ENCODE measurements at regions not wholly inside any gene's neighbourhood (a gene's known extent, or its start where the extent isn't known, plus 50 kb on each side); places are given as distances from the start of the nearest gene placed in this dataset.

DNA sequence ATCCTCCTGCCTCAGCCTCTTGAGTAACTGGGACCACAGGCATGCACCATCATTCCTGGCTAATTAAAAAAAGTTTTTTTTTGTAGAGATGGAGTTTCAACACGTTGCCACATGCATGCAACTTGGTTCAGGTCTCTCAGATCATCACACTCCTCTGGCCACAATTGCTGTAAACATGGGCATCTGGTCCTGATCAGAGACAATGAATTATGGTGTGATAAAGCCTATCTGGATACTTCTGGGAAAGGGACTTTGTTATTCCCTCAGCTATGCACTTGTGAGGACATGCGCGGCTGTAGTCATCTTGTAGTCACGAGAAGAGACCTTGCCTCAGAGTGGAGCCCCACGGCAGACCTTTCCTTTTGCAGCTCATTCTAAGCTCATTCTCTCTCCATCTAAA, 210.9 kb upstream of the ZFP64 start:
- intact Hi-C loops (cut with DNase I): no loop called here
- ATAC-seq: no peak

DNA sequence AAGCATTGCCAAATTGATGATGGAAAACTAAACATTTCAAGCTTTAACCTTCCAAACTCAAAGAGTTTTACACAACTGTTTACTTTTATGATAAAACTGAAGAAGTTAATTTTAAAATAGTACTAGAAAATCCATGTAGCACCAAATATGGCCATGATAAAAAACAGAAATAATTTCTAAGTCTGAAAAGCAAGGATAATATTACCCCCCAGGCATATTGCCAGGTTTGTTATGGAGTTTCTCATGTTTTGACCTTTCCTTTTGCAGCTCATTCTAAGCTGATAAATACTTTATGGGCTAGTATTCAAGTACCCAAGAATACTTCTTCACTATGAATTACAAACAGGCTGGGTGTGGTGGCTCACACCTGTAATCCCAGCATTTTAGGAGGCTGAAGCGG, 209.9 kb upstream of the ZFP64 start:
- ATAC-seq (no peak), DNase-seq (no peak)
- intact Hi-C loops (cut with DNase I): no loop called here

More for the DNA sequence above, 210.9 kb upstream of the ZFP64 start:
- DNase-seq: no peak

DNA sequence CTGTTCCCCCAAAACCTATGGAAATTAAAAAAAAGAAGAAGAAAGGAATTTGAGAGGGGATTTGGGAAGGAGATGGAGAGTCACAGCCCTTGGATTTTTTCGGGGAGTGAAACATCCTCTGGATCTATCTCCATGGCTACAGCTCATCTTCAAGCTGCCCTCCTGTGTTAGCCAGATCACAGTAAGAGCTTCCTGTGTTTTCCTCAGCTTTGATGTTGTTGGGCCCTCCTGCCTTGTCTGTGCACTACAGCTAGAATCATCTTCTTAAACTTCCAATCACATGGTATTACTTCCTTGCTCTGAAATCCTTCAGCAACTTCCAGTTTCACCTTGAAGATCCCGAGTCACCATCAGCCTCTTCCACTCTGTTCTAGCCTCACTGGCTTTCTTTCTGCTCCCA, 207.8 kb upstream of the ZFP64 start:
- intact Hi-C loops (cut with DNase I): no loop called here
- no peak for ATAC-seq
- no peak for DNase-seq

DNA sequence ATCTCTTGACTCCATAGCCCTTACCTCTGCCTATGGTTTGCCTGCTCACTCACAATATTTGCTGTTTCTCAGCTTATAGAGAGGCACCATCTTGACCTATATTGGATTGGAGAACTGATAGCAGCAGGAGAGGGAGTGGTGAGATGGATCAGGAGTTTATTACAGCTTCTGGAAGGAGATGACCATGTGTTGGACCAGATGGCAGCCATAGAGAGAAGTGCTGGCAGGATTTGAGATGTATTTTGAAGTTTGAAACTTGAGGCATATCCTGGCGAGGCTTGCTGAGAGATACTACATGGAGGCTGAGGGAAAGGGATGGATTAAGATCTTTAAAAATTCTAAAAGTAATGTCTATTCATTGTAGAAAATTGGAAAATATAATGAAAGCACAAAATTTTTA, 198.0 kb upstream of the ZFP64 start:
- intact Hi-C loops (cut with DNase I): no loop called here
- ATAC-seq: no peak
- no peak for DNase-seq

DNA sequence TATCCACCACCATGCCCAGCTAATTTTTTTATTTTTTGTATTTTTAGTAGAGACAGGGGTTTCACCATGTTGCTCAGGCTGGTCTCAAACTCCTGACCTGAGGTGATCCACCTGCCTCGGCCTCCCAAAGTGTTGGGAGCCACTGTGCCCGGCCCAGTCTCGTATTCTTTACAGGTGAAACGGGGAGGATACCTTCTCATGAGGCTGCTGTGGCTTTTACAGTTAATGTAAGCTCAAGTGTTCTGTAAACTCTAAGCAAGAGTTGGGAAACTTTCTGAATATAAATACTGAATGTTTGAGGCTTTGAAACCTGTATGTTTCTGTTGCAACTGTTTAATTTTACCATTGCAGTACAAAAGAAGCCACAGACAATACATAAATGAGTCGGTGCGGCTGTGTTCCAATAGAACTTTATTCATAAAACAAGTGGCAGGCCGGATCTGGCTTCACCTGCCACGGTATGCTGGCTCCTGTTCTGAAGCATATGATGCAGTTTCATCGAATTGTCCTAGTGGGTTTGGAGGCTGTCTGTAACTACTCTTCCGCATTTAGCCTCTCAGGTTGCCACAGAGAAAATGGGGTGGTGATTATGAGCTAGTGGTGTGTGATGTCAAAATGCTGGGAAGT, 192.5 kb upstream of the ZFP64 start:
- no peak for DNase-seq
- intact Hi-C loops (cut with DNase I): no loop called here
- no peak for ATAC-seq

DNA sequence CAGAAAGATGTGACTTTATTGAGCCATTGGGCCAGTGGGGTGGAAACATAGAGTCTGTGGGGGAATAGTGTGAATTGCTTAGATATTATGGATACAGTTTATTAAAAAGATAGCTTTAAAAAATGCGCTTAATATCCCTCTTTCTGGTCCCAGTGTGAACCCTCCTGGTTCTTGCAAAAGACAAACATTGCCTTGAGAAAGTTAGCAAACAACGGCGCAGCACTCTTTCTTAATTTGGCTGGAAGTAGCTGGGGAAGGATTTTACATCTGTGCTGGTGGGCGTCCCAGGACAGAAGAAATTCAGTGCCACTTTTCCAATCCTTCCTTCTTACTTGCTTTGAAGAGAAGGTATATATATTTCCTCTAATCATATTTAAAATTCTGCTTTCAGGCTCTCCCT, 191.4 kb upstream of the ZFP64 start:
- intact Hi-C loops (cut with DNase I): no loop called here
- DNase-seq: no peak
- ATAC-seq: no peak

DNA sequence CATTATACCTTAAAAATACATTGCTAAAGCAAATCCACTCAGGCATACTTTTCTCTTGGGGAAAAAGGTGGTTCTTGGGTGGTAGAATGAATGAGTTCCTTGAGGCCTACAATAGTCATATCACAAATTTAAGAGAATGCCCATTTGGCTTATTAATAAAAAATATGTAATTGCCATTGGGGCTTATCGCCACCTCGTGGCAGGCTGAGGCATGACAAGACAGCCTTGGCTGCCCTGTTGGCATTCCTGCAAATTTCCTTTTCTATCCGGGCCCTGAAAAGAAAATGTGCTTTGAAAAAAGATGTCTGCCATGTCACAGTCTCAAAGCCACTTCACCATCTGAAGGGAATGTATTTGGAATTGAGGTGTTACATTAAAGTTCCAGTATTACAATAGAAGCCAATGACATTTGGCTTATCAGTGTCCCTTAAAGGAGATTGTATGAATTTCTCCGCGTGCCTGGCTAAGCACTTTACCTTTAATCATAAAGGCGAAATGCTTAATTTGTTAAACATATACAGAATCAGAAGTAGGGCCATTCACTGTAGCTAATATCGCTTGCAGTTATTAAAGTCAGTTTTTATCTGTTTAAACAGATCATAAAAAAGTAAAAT, 188.3 kb upstream of the ZFP64 start:
- intact Hi-C loops (cut with DNase I): no loop called here
- ATAC-seq (no peak), DNase-seq (peak; percentile 34)

DNA sequence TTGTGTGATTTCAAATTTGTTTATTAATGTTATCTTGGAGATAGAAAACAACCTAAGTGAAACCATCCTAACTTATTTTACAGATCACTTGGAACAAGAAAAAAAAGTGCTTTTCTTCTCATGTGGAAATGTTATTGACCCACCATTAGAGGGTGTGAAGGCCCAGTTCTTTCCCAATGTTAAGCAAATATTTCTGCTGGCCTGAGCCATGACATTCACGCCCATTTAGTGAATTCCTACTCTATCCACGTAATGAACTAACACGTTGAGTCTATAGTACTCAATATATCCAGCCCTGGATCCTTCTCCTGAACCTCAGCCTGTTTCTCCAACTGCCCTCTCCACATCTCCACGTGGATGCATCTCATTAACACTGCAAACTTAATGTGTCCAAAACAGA, 180.6 kb upstream of the ZFP64 start:
- DNase-seq (no peak), ATAC-seq (no peak)
- intact Hi-C loops (cut with DNase I): no loop called here

DNA sequence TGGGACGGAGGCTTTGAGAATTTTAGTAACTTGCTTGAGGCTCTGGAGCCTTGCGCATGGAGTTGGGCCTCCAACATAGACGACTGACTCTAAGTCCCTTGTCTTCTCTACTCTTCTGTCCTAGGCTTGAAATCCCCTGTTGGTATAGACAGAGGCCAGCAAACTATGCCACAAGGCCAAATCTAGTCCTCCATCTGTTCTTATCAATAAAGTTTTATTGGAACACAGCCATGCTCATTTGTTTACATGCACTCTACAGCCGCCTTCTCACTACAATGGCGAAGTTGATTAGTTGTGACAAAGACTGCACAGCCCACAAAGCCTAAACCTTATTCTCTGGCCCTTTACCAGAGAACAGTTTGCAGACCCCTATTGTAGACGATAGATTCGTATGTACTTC, 174.1 kb upstream of the ZFP64 start:
- intact Hi-C loops (cut with DNase I): no loop called here
- ATAC-seq: no peak

DNA sequence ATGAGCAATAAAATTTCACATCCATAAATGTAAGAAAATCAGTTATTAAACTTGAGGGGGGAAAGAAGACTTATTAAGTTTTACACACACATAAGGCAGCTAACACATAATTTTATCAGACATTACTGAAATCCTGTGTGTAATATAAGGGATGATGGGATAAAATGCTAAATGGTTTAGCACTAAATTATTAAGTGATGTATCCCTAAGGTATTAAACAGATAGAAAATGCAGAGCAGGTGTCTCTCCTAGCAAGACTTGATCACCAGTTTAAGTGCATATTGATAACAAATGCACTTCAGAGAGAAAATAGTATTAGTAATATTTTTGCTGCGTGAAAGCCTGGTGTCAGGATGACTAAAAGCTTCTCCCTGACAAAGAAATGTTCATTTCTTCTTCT, 172.8 kb upstream of the ZFP64 start:
- intact Hi-C loops (cut with DNase I): no loop called here
- no peak for DNase-seq
- no peak for ATAC-seq

More for the DNA sequence above, 174.1 kb upstream of the ZFP64 start:
- DNase-seq: no peak

DNA sequence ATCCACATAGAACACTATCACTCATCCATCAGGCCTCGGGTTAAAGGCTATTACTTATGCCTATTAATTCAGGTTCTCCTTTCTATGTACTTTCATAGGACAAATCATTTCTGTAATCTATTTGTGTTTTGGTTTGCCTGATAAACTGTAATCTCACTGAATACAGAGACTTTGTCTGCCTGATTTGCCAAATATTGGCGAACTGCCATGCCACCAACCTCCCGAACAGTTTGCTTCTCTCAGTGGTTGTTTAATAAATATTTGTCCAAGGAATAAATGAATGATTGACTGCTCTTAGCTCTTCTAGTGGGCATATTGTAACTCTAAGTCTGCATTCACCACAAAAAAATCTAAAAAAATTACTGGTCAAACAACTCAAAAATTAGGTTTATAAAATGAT, 170.1 kb upstream of the ZFP64 start:
- DNase-seq (no peak), ATAC-seq (no peak)
- intact Hi-C loops (cut with DNase I): no loop called here

DNA sequence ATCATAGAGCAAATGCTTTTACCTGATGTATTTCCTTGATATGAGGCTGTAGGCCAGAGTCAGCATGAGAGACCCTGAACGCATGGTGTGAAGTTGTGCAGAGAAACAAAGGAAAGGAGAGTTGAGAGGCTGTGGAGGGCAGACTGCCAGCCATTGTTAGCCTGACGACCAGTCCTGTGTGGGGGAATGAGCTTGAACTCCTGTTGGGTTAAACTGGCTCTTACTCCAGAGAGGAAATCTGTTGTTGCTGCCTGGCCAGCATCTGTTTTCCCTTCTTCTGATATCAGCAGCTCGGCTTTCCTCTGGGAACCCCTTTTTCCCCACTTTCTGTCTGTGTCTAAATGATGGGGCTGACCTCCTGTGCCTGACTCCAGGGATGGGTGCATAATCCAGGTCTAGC, 158.2 kb upstream of the ZFP64 start:
- DNase-seq (peak; percentile 19), ATAC-seq (no peak)
- intact Hi-C loops (cut with DNase I): no loop called here

DNA sequence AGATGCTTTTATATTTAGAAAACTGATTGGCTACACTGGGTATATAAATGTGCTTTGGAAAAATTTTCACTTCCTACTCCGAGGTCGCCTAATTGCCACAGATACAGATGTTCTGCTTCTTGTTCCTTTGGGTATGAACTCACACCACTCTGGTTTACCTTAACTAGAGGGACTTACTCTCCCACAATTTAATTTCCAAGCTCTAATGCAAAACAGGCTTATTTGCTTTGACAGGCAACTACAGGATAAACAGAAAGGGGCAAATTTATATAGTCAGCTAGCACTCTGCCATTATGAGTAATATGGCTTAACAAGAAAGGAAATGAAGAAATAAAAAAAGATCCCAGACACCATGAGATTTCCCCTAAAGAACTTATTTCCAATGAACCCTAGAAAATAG, 156.9 kb upstream of the ZFP64 start:
- no peak for ATAC-seq
- no peak for DNase-seq
- intact Hi-C loops (cut with DNase I): no loop called here

DNA sequence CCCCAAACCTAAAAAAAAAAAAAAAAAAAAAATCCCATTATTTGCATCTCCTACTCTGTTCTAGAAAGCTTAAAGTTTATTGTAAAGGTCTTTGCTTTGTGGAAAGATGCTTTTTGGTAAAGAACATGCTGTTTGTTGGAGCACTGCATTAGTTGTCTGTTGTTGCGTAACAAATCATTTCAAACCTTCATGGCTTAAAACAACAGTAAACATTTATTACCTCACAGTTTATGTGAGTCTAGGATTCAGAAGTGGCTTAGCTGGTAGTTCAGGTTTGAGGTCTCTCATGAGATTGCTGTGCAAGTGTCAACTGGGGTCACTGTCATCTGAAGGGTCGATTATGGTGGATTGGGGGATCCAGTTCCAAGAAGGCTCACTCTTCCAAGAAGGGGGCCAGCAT, 155.2 kb upstream of the ZFP64 start:
- ATAC-seq: no peak
- no peak for DNase-seq
- intact Hi-C loops (cut with DNase I): no loop called here

DNA sequence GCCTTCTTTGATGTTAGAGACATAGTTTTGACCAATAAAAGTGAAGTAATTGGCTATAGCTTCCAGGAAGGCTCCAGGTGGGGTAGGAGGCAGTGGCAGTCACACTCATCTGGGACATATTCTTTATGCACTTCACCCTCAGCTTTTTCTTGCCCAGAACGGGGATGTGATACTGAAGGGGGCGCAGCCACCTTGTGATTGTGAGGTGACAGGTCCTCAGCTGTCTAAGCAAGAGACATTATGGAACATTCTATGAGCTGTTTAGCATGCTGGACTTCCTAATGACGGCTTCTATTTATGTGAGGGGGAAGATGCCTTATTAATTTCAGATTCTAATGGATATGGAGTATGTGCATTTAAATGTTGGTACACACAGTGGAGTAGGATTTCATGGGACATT, 151.3 kb upstream of the ZFP64 start:
- intact Hi-C loops (cut with DNase I): no loop called here
- no peak for ATAC-seq
- no peak for DNase-seq

DNA sequence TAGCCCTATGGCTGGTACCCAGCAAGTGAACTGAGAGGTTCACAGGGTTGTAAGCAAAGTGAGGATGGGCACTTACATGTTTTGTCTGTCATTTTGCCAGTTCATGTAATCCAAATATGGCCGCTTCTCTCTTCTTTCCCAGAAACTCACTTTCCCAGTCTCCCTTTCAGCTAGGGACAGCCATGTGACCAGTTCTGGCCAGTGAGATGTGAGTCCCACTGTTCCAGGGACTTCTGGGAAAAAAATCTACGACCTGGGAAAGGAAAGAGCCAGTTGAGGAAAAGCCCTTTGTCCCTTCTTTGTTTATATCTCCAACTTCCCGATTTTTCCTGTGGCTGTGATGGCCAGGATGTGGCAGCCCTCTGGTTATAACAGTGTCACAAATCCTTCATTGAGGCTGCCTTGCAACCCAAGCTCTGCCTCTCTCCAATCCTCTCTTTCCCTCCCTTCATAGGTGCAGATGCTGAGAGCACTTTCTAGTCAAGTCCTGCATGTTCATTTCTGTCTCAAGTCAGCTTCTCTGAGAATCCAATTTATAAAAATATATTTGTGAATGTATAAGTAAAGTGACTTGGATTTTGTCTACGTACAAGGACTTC, 148.6 kb upstream of the ZFP64 start:
- intact Hi-C loops (cut with DNase I): no loop called here
- DNase-seq (no peak), ATAC-seq (no peak)

DNA sequence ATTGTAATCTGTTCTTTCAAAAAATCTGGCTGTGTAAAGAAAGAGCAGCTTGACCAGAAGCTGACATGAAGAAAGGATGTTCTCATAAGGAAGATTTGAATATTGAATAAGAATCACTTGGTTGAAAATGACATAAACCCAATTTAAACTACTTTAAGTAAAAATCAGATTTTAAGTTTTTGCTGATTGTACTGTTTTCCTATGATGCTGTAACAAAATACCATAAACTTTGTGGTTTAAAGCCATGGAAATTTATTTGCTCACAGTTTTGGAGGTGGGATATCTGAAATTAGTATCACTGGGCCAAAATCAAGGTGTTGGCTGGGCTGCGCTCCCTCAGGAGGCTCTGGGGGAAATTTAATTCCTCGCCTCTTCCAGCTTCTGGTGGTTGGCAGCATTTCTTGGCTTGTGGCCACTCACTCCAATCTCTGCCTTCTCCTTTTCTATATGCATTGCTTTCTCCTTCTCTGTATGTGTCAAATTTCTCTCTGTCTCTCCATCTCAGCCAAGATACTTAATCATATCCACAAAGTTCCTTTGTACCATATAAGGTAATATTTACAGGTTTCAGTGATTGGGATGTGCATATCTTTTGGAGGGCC, 141.2 kb upstream of the ZFP64 start:
- intact Hi-C loops (cut with DNase I): no loop called here
- ATAC-seq: no peak

DNA sequence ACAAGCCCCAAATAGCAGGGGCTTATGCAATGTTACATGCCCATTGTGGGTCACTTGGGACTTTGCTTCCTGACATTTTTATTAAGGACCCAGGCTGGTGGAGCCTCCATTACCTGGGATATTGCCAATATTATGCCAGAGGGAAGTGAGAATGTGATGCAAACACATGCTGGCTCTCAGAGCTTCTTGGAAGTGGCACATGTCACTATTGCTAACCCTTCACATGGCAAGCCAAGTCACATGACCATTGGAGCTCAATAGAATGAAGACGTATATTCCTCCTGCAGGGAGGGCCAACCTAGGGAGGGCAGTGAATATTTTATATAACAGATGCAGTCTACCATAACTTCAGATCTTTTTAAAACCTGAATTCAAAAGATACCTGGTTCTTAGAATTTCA, 140.7 kb upstream of the ZFP64 start:
- DNase-seq: no peak
- intact Hi-C loops (cut with DNase I): no loop called here
- ATAC-seq: no peak

More for the DNA sequence above, 141.2 kb upstream of the ZFP64 start:
- no peak for DNase-seq

DNA sequence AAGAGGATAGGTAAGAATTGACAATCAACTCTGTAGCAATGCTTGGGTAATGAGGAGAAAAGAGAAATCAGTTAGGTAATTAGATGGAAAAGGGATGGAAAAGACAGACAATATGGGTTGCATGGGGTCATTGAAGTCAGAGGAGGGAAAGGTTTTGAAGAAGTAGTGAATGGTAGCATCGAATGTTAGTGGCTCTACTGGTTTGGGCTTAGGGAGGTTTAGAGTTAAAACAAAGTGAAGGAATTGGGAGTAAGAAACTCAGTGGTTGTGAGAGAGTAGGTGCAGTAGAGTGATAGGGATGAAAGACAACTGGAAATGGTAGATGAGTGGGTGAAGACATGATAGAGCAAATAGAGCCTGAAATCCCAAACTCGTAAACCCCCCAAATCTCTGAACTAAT, 140.1 kb upstream of the ZFP64 start:
- DNase-seq (no peak), ATAC-seq (no peak)
- intact Hi-C loops (cut with DNase I): no loop called here

DNA sequence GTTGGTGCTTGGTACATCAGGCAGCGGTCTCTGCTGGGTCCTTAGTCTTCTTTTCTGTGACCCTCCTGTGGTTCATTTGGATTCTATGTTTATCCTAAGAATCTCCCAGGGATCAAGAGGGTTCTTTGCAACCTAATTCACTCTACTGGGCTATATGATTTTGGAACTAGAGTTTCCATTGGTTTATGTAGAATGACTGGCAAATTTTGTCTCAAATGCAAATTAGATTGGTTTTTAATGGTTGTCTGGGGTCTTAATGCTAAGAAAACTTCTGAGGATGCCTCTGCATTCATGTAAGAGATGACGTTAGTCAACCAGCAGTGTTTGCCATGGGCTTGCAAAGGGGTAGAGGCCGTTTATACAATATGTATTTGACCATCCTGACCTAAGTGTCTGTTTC, 129.8 kb upstream of the ZFP64 start:
- DNase-seq (no peak), ATAC-seq (no peak)
- intact Hi-C loops (cut with DNase I): no loop called here

DNA sequence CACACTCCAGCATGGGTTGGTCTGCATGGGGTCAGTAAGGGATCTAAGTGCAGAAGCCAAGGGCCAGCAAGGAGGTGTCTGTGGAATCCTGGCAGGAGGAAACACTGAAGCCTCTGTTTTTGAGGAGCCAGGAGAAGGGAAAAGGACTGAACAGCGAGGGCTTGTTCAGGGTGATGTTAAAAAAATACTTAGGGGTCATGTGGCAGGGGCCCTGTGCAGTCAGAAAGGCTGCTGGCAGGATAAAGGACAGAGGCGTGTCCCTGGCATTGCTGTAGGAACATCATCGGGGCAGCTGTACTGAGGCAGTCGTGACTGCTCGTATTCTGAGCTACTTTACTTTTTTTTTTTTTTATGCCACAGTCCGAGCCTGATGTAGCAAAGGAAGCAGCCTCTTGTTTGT, 127.1 kb upstream of the ZFP64 start:
- DNase-seq (no peak), ATAC-seq (no peak)
- intact Hi-C loops (cut with DNase I): no loop called here

Data from left cardiac atrium (tissue), 4 donors.